ENCODE measurements at regions not wholly inside any gene's neighbourhood (a gene's known extent, or its start where the extent isn't known, plus 50 kb on each side); places are given as distances from the start of the nearest gene placed in this dataset.

GRCh38 chr1:218946147-218946546 is 227.5 kb upstream of the LYPLAL1 start:
- no peak overlapping the region for H3K4me3 ChIP-seq (replicated peaks in 1 of 2; ENCODE audit: low read depth in 2 of 2, low read length in 2 of 2)
- no peak for DNase-seq (ENCODE audit: low read depth in 2 of 2)

GRCh38 chr1:218948446-218948845 is 225.2 kb upstream of the LYPLAL1 start:
- DNase-seq (ENCODE audit: low read depth in 2 of 2) = no peak
- no peak for TF ChIP-seq CTCF (IDR thresholded peaks at IDR 0.05; ENCODE audit: low read depth, low read length)
- no peak overlapping the region for H3K4me3 ChIP-seq (replicated peaks in 1 of 2; ENCODE audit: low read depth in 2 of 2, low read length in 2 of 2)

More at GRCh38 chr1:218946147-218946546, 227.5 kb upstream of the LYPLAL1 start:
- TF ChIP-seq CTCF (IDR thresholded peaks at IDR 0.05; ENCODE audit: low read depth, low read length) = no peak

- H3K4me3 ChIP-seq (replicated peaks in 1 of 2; ENCODE audit: low read depth in 2 of 2, low read length in 2 of 2) = no peak overlapping the region
- TF ChIP-seq CTCF (IDR thresholded peaks at IDR 0.05; ENCODE audit: low read depth, low read length) = no peak
- DNase-seq (ENCODE audit: low read depth in 2 of 2) = peak in 1 of 2 donors; percentile 12
Observed at GRCh38 chr1:218953386-218953785, 220.3 kb upstream of the LYPLAL1 start.

GRCh38 chr1:218957971-218958370 is 215.7 kb upstream of the LYPLAL1 start:
- DNase-seq (ENCODE audit: low read depth in 2 of 2) = no peak
- no peak for TF ChIP-seq CTCF (IDR thresholded peaks at IDR 0.05; ENCODE audit: low read depth, low read length)
- no peak overlapping the region for H3K4me3 ChIP-seq (replicated peaks in 1 of 2; ENCODE audit: low read depth in 2 of 2, low read length in 2 of 2)

GRCh38 chr1:218959784-218960183 is 213.9 kb upstream of the LYPLAL1 start:
- no peak for TF ChIP-seq CTCF (IDR thresholded peaks at IDR 0.05; ENCODE audit: low read depth, low read length)
- no peak for DNase-seq (ENCODE audit: low read depth in 2 of 2)
- no peak overlapping the region for H3K4me3 ChIP-seq (replicated peaks in 1 of 2; ENCODE audit: low read depth in 2 of 2, low read length in 2 of 2)

GRCh38 chr1:218964471-218965185 is 209.1 kb upstream of the LYPLAL1 start:
- no peak overlapping the region for H3K4me3 ChIP-seq (replicated peaks in 1 of 2; ENCODE audit: low read depth in 2 of 2, low read length in 2 of 2)
- TF ChIP-seq CTCF (IDR thresholded peaks at IDR 0.05; ENCODE audit: low read depth, low read length) = no peak
- DNase-seq (ENCODE audit: low read depth in 2 of 2) = no peak

GRCh38 chr1:218965821-218966220 is 207.9 kb upstream of the LYPLAL1 start:
- peak in 1 of 2 donors; percentile 8 for DNase-seq (ENCODE audit: low read depth in 2 of 2)
- TF ChIP-seq CTCF (IDR thresholded peaks at IDR 0.05; ENCODE audit: low read depth, low read length) = no peak
- H3K4me3 ChIP-seq (replicated peaks in 1 of 2; ENCODE audit: low read depth in 2 of 2, low read length in 2 of 2) = no peak overlapping the region
